Cardiac muscle cell (in vitro differentiated cells and primary cell): ENCODE measurements at regions not wholly inside any gene's neighbourhood (a gene's known extent, or its start where the extent isn't known, plus 50 kb on each side); places are given as distances from the start of the nearest gene placed in this dataset.
A peak's percentile ranks its signal among the peaks of the same experiment; 100 is the strongest.

Source experiments
- DNase-seq, 2 donors: peaks; one replicate each; pipeline versions ENCODE4 v3.0.0 to v3.0.0-alpha.2; 2010 to 2017; ENCODE audit warnings: low read depth in 1 of 2, low spot score in 1 of 2
- H3K27ac ChIP-seq: fragments of 200-600 bp; sonication (generic); 2 replicates; pipeline ENCODE4 v1.5.1; 2016
- H3K27me3 ChIP-seq: fragments of 200-600 bp; sonication (generic); 2 replicates; pipeline ENCODE4 v1.6.0; 2016; ENCODE audit warnings: control low read depth
- H3K36me3 ChIP-seq: fragments of 200-600 bp; sonication (generic); 2 replicates; pipeline ENCODE4 v1.5.1; 2016; ENCODE audit warnings: control low read depth
- H3K4me1 ChIP-seq: fragments of 200-600 bp; sonication (generic); 2 replicates; pipeline ENCODE4 v1.8.1; 2017; ENCODE audit warnings: low read depth, mild to moderate bottlenecking, mixed run types
- H3K4me3 ChIP-seq: fragments of 200-600 bp; sonication (generic); 2 replicates; pipeline ENCODE4 v1.5.1; 2016; ENCODE audit warnings: mild to moderate bottlenecking
- H3K9me3 ChIP-seq: fragments of 200-600 bp; sonication (generic); 2 replicates; pipeline ENCODE4 v1.5.1; 2017; ENCODE audit warnings: low read depth, mild to moderate bottlenecking, control low read depth
- TF ChIP-seq, protein P1 (sequence below): IDR thresholded peaks from 2 replicates; pipeline ENCODE4 v1.5.1; 2012; ENCODE audit warnings: low read depth, mild to moderate bottlenecking, low read length

DNA sequence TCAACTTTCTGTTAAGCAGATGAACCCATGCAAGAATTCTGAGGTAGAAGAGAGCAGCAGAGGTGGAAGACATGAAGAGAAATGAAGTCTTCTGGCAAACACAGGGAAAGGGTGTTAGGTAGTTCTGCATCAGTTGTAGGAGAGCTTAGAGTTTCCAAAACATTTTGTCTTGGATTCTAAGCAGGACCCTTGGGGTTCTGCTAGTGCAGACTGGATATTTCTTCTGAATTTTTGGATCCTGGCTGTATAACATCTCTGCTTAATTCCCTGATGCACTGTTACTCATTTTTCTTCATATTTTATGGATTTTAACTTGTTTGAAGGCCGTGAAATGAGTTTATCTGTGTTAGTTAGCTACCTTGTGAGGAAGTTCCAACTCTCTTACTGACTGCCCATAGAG, 208.7 kb upstream of the SLC35G4 start:
- TF ChIP-seq, protein P1, sequence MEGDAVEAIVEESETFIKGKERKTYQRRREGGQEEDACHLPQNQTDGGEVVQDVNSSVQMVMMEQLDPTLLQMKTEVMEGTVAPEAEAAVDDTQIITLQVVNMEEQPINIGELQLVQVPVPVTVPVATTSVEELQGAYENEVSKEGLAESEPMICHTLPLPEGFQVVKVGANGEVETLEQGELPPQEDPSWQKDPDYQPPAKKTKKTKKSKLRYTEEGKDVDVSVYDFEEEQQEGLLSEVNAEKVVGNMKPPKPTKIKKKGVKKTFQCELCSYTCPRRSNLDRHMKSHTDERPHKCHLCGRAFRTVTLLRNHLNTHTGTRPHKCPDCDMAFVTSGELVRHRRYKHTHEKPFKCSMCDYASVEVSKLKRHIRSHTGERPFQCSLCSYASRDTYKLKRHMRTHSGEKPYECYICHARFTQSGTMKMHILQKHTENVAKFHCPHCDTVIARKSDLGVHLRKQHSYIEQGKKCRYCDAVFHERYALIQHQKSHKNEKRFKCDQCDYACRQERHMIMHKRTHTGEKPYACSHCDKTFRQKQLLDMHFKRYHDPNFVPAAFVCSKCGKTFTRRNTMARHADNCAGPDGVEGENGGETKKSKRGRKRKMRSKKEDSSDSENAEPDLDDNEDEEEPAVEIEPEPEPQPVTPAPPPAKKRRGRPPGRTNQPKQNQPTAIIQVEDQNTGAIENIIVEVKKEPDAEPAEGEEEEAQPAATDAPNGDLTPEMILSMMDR: no peak
- Histone ChIP-seq H3K36me3 (no peaks in the 10 kb centered on the region), H3K27ac (no peak overlapping the region), H3K9me3 (no peaks in the 10 kb centered on the region), H3K27me3 (no peaks in the 10 kb centered on the region), H3K4me3 (no peak overlapping the region), H3K4me1 (no peaks in the 10 kb centered on the region)
- no peak for DNase-seq

GRCh38 chr18:11398625-11399024, 210.8 kb upstream of the SLC35G4 start:
- H3K36me3 ChIP-seq: no peaks in the 10 kb centered on the region
- no peak overlapping the region for H3K4me3 ChIP-seq
- H3K27me3 ChIP-seq: no peaks in the 10 kb centered on the region
- no peaks in the 10 kb centered on the region for H3K9me3 ChIP-seq
- H3K27ac ChIP-seq: no peak overlapping the region
- TF ChIP-seq, protein P1: peak; percentile 18
- no peaks in the 10 kb centered on the region for H3K4me1 ChIP-seq
- no peak for DNase-seq

- DNase-seq: peak in 1 of 2 donors; percentile 57
- Histone ChIP-seq H3K36me3 (no peaks in the 10 kb centered on the region), H3K27me3 (no peaks in the 10 kb centered on the region), H3K27ac (no peak overlapping the region), H3K4me3 (no peak overlapping the region), H3K9me3 (no peaks in the 10 kb centered on the region), H3K4me1 (no peaks in the 10 kb centered on the region)
- TF ChIP-seq, protein P1: no peak
Observed at GRCh38 chr18:11392980-11393885, 216.2 kb upstream of the SLC35G4 start.

- Histone ChIP-seq H3K27ac (no peak overlapping the region), H3K4me1 (no peaks in the 10 kb centered on the region), H3K27me3 (no peaks in the 10 kb centered on the region), H3K36me3 (no peaks in the 10 kb centered on the region), H3K4me3 (no peak overlapping the region), H3K9me3 (no peaks in the 10 kb centered on the region)
- peak in 1 of 2 donors; percentile 16 for DNase-seq
- TF ChIP-seq, protein P1: no peak
Observed at GRCh38 chr18:11392292-11392691, 217.1 kb upstream of the SLC35G4 start.

- H3K4me1 ChIP-seq: no peaks in the 10 kb centered on the region
- no peaks in the 10 kb centered on the region for H3K36me3 ChIP-seq
- H3K4me3 ChIP-seq: no peak overlapping the region
- no peak overlapping the region for H3K27ac ChIP-seq
- no peak for DNase-seq
- TF ChIP-seq, protein P1: no peak
- H3K27me3 ChIP-seq: no peaks in the 10 kb centered on the region
- H3K9me3 ChIP-seq: no peaks in the 10 kb centered on the region
Observed at GRCh38 chr18:11391661-11392060, 217.7 kb upstream of the SLC35G4 start.
